ENCODE measurements at regions not wholly inside any gene's neighbourhood (a gene's known extent, or its start where the extent isn't known, plus 50 kb on each side); places are given as distances from the start of the nearest gene placed in this dataset.

DNA sequence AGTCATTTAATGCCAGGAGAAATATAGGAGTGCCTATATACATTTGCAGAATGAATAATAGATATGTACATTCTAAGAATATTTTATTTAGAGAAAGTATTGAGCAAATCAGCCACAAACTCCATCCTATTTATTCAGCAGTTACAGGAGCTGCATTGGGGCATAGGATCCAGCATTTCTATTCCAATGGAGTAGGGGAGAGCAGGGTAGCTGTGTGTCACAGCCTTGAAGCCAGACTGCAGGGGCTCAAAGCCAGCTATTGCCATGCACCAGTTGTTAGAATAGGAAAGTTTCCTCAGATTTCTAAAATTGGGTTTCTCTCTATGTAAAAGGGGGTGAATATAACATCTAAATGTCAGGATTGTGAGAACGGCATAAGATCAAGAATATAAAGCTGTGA, 116.8 kb upstream of the MYO3A start:
- no peak for TF ChIP-seq CTCF (IDR thresholded peaks at IDR 0.05)
- no peak for TF ChIP-seq POLR2AphosphoS5 (IDR thresholded peaks at IDR 0.05)
- no peak for TF ChIP-seq EP300 (IDR thresholded peaks at IDR 0.05)
